GM23338 (cell line): ENCODE measurements at regions not wholly inside any gene's neighbourhood (a gene's known extent, or its start where the extent isn't known, plus 50 kb on each side); places are given as distances from the start of the nearest gene placed in this dataset.

Experiments
- ATAC-seq: fragments of 200-7000 bp; cut with Tn5 transposase; 3 replicates; pipeline ENCODE4 v1.9.1; 2020
- DNase-seq: peaks from one replicate; pipeline ENCODE4 v3.0.0-alpha.2; 2015; ENCODE audit warnings: low spot score
- H2AFZ ChIP-seq: fragments of 200-600 bp; sonication (generic); 2 replicates; pipeline ENCODE4 v1.8.0; 2016; ENCODE audit warnings: antibody characterized with exemption, mild to moderate bottlenecking, moderate library complexity
- H3F3A ChIP-seq: fragments of 200-600 bp; sonication (generic); replicated peaks from 2 replicates; pipeline ENCODE4 v1.8.0; 2017; ENCODE audit warnings: antibody characterized with exemption, mixed run types, low read depth
- H3K27ac ChIP-seq: fragments of 200-600 bp; sonication (generic); 2 replicates; pipeline ENCODE4 v1.6.1; 2016; ENCODE audit warnings: low read depth
- H3K27me3 ChIP-seq: fragments of 200-600 bp; sonication (generic); 2 replicates; pipeline ENCODE4 v1.8.0; 2016; ENCODE audit warnings: mild to moderate bottlenecking, mixed run types, moderate library complexity; ENCODE audit not compliant: insufficient read depth
- H3K36me3 ChIP-seq: fragments of 200-600 bp; sonication (generic); 2 replicates; pipeline ENCODE4 v1.8.0; 2016; ENCODE audit warnings: mild to moderate bottlenecking; ENCODE audit not compliant: insufficient read depth
- H3K4me1 ChIP-seq: fragments of 200-600 bp; sonication (generic); 2 replicates; pipeline ENCODE4 v1.8.0; 2016; ENCODE audit warnings: mild to moderate bottlenecking, moderate library complexity; ENCODE audit not compliant: insufficient read depth
- H3K4me2 ChIP-seq: fragments of 200-600 bp; sonication (generic); 2 replicates; pipeline ENCODE4 v1.7.1; 2017; ENCODE audit warnings: mixed run types
- H3K4me3 ChIP-seq: fragments of 200-600 bp; sonication (generic); 2 replicates; pipeline ENCODE4 v1.6.1; 2016; ENCODE audit warnings: mixed run types
- H3K79me2 ChIP-seq: fragments of 200-600 bp; sonication (generic); replicated peaks from 2 replicates; pipeline ENCODE4 v1.8.0; 2017; ENCODE audit warnings: mild to moderate bottlenecking; ENCODE audit not compliant: insufficient read depth
- H3K9me2 ChIP-seq: fragments of 200-600 bp; sonication (generic); 2 replicates; pipeline ENCODE4 v1.8.0; 2017; ENCODE audit not compliant: insufficient read depth
- H4K20me1 ChIP-seq: fragments of 200-600 bp; sonication (generic); replicated peaks from 2 replicates; pipeline ENCODE4 v1.8.0; 2017; ENCODE audit warnings: mild to moderate bottlenecking; ENCODE audit not compliant: insufficient read depth
- H3K27ac Mint-ChIP-seq: 2 replicates; pipeline ENCODE4 v1.8.0; 2020; ENCODE audit warnings: inconsistent platforms, mild to moderate bottlenecking, moderate library complexity, mixed read lengths
- H3K27me3 Mint-ChIP-seq: 3 replicates; pipeline ENCODE4 v1.8.0; 2022; ENCODE audit warnings: low read depth, mild to moderate bottlenecking, moderate library complexity, mixed read lengths, inconsistent platforms; ENCODE audit not compliant: insufficient read depth, poor library complexity
- H3K36me3 Mint-ChIP-seq: 3 replicates; pipeline ENCODE4 v1.8.0; 2021; ENCODE audit warnings: low read depth, mild to moderate bottlenecking, inconsistent platforms, moderate library complexity, mixed read lengths
- H3K4me1 Mint-ChIP-seq: 3 replicates; pipeline ENCODE4 v1.8.0; 2020; ENCODE audit warnings: mild to moderate bottlenecking, inconsistent platforms, mixed read lengths
- H3K4me3 Mint-ChIP-seq: 3 replicates; pipeline ENCODE4 v1.8.0; 2021; ENCODE audit warnings: moderate library complexity, mild to moderate bottlenecking, inconsistent platforms, mixed read lengths
- H3K9me3 Mint-ChIP-seq: 3 replicates; pipeline ENCODE4 v1.8.0; 2020; ENCODE audit warnings: moderate library complexity, mild to moderate bottlenecking, inconsistent platforms, mixed read lengths
- CTCF ChIP-seq, 2 experiments: fragments of 200-600 bp in 1 of 2; sonication (generic) in 1 of 2; conservative IDR thresholded peaks; 2 replicates each; pipeline versions ENCODE4 v1.5.1 to v1.6.1; 2016 to 2017; ENCODE audit warnings: antibody characterized with exemption in 2 of 2, low read depth in 2 of 2, mild to moderate bottlenecking in 2 of 2, moderate library complexity in 1 of 2
- ETS1 ChIP-seq: IDR thresholded peaks from 2 replicates; pipeline ENCODE4 v1.6.1; 2016; ENCODE audit warnings: antibody characterized with exemption
- EZH2phosphoT487 ChIP-seq: fragments of 200-600 bp; sonication (generic); IDR thresholded peaks from one replicate; pipeline ENCODE4 v1.8.1; 2018; ENCODE audit warnings: antibody characterized with exemption; ENCODE audit not compliant: unreplicated experiment
- JUNB ChIP-seq: IDR thresholded peaks from one replicate; pipeline ENCODE4 v1.6.1; 2016; ENCODE audit warnings: antibody characterized with exemption; ENCODE audit not compliant: unreplicated experiment
- NANOG ChIP-seq: IDR thresholded peaks from 2 replicates; pipeline ENCODE4 v1.6.1; 2016; ENCODE audit warnings: antibody characterized with exemption, borderline replicate concordance
- POLR2AphosphoS5 ChIP-seq: IDR thresholded peaks from 2 replicates; pipeline ENCODE4 v1.6.1; 2016; ENCODE audit warnings: antibody characterized with exemption, low read depth
- ZNF114 ChIP-seq: fragments of 250-450 bp; sonication (Bioruptor Pico); IDR thresholded peaks from 2 replicates; pipeline ENCODE4 v1.5.0; 2020; ENCODE audit warnings: mild to moderate bottlenecking, moderate library complexity
- ZNF462 ChIP-seq: fragments of 250-450 bp; sonication (Bioruptor Pico); IDR thresholded peaks from 2 replicates; pipeline ENCODE4 v1.5.0; 2020; ENCODE audit warnings: mild to moderate bottlenecking, moderate library complexity

GRCh38 chr2:5315041-5315440 lies 377.1 kb upstream of the SOX11 start (continued):
- TF ChIP-seq ZNF462 (CRISPR knock-in tag) (no peak), ZNF114 (no peak), JUNB (no peak)

GRCh38 chr2:5315512-5315911 lies 376.7 kb upstream of the SOX11 start:
- H3K79me2 ChIP-seq = no peaks in the 10 kb centered on the region
- no peak overlapping the region for H3K4me2 ChIP-seq
- H3K4me1 ChIP-seq = no peaks in the 10 kb centered on the region
- H2AFZ ChIP-seq = no peak overlapping the region
- no peaks in the 10 kb centered on the region for H3F3A ChIP-seq
- H3K4me3 ChIP-seq = no peak overlapping the region
- no peak for ATAC-seq
- DNase-seq = no peak
- H3K9me3 Mint-ChIP-seq = peaks cover 77% of the 10 kb centered on the region
- H3K9me2 ChIP-seq = no peaks in the 10 kb centered on the region
- H3K27ac Mint-ChIP-seq = no peak overlapping the region
- H4K20me1 ChIP-seq = no peaks in the 10 kb centered on the region
- no peak overlapping the region for H3K4me3 Mint-ChIP-seq
- peaks cover 2% of the 10 kb centered on the region for H3K27me3 Mint-ChIP-seq
- no peaks in the 10 kb centered on the region for H3K36me3 ChIP-seq
- H3K36me3 Mint-ChIP-seq = no peaks in the 10 kb centered on the region; the same call in 2 of the 3 replicates
- H3K4me1 Mint-ChIP-seq = no peaks in the 10 kb centered on the region
- H3K27me3 ChIP-seq = no peaks in the 10 kb centered on the region
- H3K27ac ChIP-seq = no peak overlapping the region
- no peak for TF ChIP-seq CTCF (conservative IDR thresholded peaks at IDR 0.05; ENCODE audit: low read depth in 2 of 2)
- no peak for TF ChIP-seq POLR2AphosphoS5
- TF ChIP-seq ZNF462 (CRISPR knock-in tag) = no peak
- no peak for TF ChIP-seq NANOG
- no peak for TF ChIP-seq ETS1
- no peak for TF ChIP-seq EZH2phosphoT487
